NCI-H2029 (cell line): ENCODE measurements at regions not wholly inside any gene's neighbourhood (a gene's known extent, or its start where the extent isn't known, plus 50 kb on each side); places are given as distances from the start of the nearest gene placed in this dataset.
"Not testable (repeated sequence)": the region's sequence is repeated elsewhere in the genome, so short reads cannot be mapped to it uniquely, and the experiment has no call there.

Source experiments
- DNase-seq: peaks from one replicate; lab custom pipeline; 2025; lab: John Stamatoyannopoulos, UW

- no peak for DNase-seq
Measured at GRCh38 chr11:112617098-112617425, 344.2 kb upstream of the NCAM1 start.

GRCh38 chr11:112617977-112618826, 343.0 kb upstream of the NCAM1 start:
- DNase-seq = no peak

- DNase-seq = no peak
Measured at GRCh38 chr11:112619106-112619505, 342.1 kb upstream of the NCAM1 start.

GRCh38 chr11:112620621-112621394, 340.4 kb upstream of the NCAM1 start:
- DNase-seq = no peak

GRCh38 chr11:112623057-112623456, 338.2 kb upstream of the NCAM1 start:
- DNase-seq = no peak

GRCh38 chr11:112624431-112624830, 336.8 kb upstream of the NCAM1 start:
- no peak for DNase-seq

DNA sequence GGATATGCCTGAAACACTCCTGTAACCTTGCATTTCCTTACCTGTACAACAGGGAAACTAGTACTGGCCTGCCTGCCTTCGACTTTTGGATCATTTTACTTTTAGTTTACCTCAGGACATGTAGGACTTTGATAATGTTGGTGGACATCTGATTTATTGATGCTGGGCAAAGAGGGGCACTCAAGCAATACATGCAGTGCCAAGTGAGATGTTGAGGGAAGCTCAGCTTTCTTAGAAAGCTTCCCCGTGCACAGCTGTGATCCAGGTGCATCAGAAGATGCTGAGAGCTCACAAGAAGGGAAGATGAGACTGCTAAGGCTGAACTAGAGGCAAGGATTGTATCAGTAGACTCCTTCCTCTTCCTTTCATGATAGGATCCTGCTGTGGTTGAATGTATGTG, 336.2 kb upstream of the NCAM1 start:
- DNase-seq = not testable (repeated sequence)

DNA sequence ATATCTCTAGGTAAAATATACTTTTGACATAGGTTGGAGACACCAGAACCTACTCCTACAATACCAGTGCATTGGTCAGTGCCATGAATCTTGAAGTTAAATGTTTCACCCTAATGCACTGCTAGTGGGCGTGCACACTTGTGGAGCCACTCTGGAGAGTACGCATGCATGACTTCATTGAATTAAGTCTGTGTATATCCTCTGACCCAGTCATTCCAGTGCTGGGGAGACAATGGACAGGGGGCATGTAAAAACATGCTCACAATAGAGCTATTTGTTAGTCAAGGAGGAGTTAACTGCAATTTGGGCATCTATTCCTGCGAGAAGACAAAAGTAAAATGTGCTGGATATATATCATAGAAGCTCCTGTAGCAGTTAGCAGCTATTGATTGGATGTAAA, 335.4 kb upstream of the NCAM1 start:
- no peak for DNase-seq

DNA sequence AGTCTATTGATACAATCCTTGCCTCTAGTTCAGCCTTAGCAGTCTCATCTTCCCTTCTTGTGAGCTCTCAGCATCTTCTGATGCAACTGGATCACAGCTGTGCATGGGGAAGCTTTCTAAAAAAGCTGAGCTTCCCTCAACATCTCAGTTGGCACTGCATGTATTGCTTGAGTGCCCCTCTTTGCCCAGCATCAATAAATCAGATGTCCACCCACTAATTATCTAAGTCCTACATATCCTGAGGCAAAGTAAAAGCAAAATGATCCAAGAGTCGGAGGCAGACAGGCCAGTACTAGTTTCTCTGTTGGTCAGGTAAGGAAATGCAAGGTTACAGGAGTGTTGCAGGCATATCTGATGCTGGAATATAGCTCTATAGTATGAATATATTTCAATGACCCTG, 334.5 kb upstream of the NCAM1 start:
- no peak for DNase-seq

GRCh38 chr11:112627588-112628045, 333.6 kb upstream of the NCAM1 start:
- no peak for DNase-seq

DNA sequence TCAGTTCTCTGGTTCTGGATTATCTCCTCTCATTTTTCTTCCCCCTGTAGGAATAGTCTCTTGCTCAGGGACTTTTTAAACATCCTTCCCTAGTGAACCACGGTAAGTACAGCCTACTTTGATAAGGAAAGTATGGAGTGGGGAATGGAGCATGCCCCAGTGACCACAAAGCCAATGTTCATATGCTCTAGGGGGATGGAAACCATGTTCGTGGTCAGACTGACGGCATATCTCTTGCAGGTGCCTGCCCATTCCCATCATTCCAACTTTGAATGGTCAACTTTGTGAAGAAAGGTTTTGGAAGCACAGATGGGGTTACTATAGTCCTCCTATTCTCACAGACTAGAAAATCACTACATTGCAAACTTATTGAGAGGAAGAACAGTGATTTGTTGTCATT, 332.5 kb upstream of the NCAM1 start:
- no peak for DNase-seq

GRCh38 chr11:112630496-112630895, 330.7 kb upstream of the NCAM1 start:
- DNase-seq = no peak

- DNase-seq = no peak
Measured at GRCh38 chr11:112631333-112631732, 329.9 kb upstream of the NCAM1 start.

DNA sequence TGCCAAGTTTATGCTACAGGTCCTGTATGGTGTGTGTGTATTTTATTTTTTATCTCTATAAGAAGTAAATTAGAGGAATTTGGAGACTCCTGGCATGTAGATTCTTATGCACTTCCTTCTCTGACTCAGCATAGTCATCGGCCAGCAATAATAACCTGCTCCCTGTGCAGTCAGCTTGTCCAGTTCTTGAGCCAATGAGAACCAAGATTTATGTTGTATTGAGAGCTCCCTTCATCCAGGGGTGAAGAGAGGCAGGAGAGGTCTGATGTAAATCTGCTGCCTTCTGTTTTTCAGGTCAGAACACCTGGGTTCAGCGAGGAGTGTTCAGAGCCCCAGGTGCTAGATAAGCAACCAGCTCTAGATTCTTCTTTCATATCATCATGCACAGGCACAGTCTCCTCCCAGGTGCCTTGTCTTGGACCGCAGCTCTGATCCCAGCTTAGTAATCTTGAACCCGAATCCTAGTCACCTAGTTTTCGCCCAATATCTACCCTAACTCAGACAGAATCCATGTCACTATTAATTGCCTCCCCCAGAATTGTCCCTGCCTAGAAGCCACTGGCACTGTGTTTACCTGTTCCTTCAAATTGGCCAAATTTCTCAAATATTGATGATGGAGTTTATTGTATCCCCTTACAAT, 328.2 kb upstream of the NCAM1 start:
- no peak for DNase-seq

GRCh38 chr11:112634551-112634950, 326.7 kb upstream of the NCAM1 start:
- no peak for DNase-seq

DNA sequence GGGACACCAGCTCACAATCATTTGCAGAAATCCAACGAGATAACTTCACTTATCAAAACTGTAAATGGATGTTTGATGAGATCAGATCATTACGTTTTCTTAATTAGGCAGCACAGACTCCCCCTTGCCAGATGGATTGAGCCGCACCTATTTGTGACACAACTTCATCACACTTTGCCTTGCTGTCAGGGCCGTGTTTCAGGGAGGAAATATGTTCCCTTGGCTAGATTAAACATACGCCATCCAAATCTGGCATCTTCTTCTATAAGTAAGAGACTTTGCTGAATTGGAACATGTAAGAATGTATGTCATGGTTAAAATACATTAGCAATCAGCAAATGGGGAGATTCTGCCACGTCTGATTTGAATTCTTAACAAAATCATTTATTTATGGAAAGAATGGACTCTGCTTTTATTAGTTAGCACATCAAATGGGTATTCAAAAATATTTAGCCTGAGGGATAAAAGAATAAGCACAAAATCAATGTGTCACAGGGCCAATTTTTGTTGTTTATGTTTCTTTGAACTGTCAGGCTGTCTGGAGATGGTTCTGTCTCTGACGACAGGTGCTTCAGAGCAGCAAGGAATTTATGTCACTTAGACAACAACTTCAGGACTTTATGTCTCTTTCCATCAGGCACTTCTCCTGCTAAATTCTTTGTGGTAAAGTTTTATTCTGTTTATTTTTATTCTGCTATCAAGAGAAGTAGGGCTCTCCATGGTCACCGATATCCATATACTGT, 326.1 kb upstream of the NCAM1 start:
- DNase-seq = no peak

- DNase-seq = no peak
Measured at GRCh38 chr11:112637076-112637475, 324.1 kb upstream of the NCAM1 start.

DNA sequence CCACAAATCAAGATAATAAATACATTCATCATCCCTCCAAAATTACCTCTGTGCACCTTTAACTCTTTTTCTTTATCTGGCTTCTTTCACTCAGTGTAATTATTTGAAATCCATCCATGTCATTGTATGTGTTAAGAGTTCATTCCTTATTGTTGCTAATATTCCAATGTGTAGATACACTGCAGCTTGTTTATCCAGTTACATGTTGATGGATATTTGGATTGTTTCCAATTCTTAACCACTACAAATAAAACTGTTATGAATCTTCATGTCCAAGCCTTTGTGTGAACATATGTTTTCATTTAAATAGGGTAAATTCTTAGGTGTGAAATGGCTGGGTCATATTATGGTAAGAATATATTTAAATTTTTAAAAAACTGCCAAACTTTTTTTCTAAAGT, 323.3 kb upstream of the NCAM1 start:
- DNase-seq = no peak

DNA sequence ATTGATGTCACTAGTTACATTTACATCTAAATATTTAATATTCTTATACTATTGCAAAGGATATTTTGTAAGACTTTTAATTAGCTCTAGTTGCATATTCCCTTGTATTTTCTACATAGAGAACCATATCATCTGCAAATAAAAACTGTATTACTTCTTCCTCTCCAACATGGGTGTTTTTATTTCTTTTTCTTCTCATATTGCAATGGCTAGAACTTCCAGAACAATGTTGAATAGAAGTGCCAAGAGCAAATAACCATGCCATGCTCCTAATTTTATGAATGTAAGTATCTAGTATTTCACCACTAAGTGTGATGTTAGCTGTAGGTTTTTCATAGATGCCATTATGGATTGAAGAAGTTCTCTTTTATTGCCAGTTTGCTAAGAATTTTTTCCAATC, 321.8 kb upstream of the NCAM1 start:
- no peak for DNase-seq

- DNase-seq = no peak
Measured at GRCh38 chr11:112643416-112643815, 317.8 kb upstream of the NCAM1 start.

- no peak for DNase-seq
Measured at GRCh38 chr11:112644410-112645131, 316.6 kb upstream of the NCAM1 start.

- no peak for DNase-seq
Measured at GRCh38 chr11:112649856-112650255, 311.4 kb upstream of the NCAM1 start.
